Brain microvascular endothelial cell (primary cell): ENCODE measurements at regions not wholly inside any gene's neighbourhood (a gene's known extent, or its start where the extent isn't known, plus 50 kb on each side); places are given as distances from the start of the nearest gene placed in this dataset.

Experiments used
- DNase-seq: peaks from one replicate; pipeline ENCODE4 v3.0.0-alpha.2; 2020
- H3K27ac ChIP-seq: fragments of 250-450 bp; sonication (Bioruptor Pico); 2 replicates; pipeline ENCODE4 v1.5.1; 2020; ENCODE audit warnings: mild to moderate bottlenecking, moderate library complexity
- H3K27me3 ChIP-seq: fragments of 250-450 bp; sonication (Bioruptor Pico); replicated peaks from 2 replicates; pipeline ENCODE4 v1.5.1; 2020; ENCODE audit warnings: mild to moderate bottlenecking
- H3K36me3 ChIP-seq: fragments of 250-450 bp; sonication (Bioruptor Pico); replicated peaks from 2 replicates; pipeline ENCODE4 v1.5.1; 2020; ENCODE audit warnings: mild to moderate bottlenecking
- H3K4me3 ChIP-seq: 2 replicates; pipeline ENCODE4 v1.5.1; 2011; ENCODE audit warnings: low read depth, mild to moderate bottlenecking, control low read depth, low read length, moderate library complexity
- CTCF ChIP-seq: IDR thresholded peaks from 2 replicates; pipeline ENCODE4 v1.5.1; 2011; ENCODE audit warnings: low read depth, mild to moderate bottlenecking, moderate library complexity, low read length, control low read depth, inconsistent platforms; ENCODE audit errors: missing control alignments
- in situ Hi-C: cut with HindIII; loops from 2 replicates; pipeline ENCODE4 v1.10.0; 2017; ENCODE audit warnings: low sequenced_read_pairs, low pct_ligation_motif_present

GRCh38 chr11:69968396-69969347 is 109.4 kb upstream of the ANO1 start:
- DNase-seq, result no peak

GRCh38 chr11:69969890-69970784 is 108.0 kb upstream of the ANO1 start:
- in situ Hi-C loops, result no loop called here
- H3K27me3 ChIP-seq, result no peaks in the 10 kb centered on the region
- no peak for DNase-seq
- no peaks in the 10 kb centered on the region for H3K36me3 ChIP-seq
- H3K27ac ChIP-seq, result no peak overlapping the region
- TF ChIP-seq CTCF, result no peak
- no peak overlapping the region for H3K4me3 ChIP-seq

More at GRCh38 chr11:69968396-69969347, 109.4 kb upstream of the ANO1 start:
- in situ Hi-C loops, result no loop called here
- no peak for TF ChIP-seq CTCF
- Histone ChIP-seq H3K27ac (no peak overlapping the region), H3K36me3 (no peaks in the 10 kb centered on the region), H3K4me3 (no peak overlapping the region), H3K27me3 (no peaks in the 10 kb centered on the region)

- TF ChIP-seq CTCF, result no peak
- H3K27ac ChIP-seq, result no peak overlapping the region
- no peak for DNase-seq
- H3K4me3 ChIP-seq, result no peak overlapping the region
- H3K36me3 ChIP-seq, result no peaks in the 10 kb centered on the region
- in situ Hi-C loops, result no loop called here
- no peaks in the 10 kb centered on the region for H3K27me3 ChIP-seq
Measured at GRCh38 chr11:69970785-69971535, 107.2 kb upstream of the ANO1 start.

- no peak for TF ChIP-seq CTCF
- no peak for DNase-seq
- no peak overlapping the region for H3K27ac ChIP-seq
- in situ Hi-C loops, result no loop called here
- no peaks in the 10 kb centered on the region for H3K36me3 ChIP-seq
- H3K4me3 ChIP-seq, result no peak overlapping the region
- H3K27me3 ChIP-seq, result no peaks in the 10 kb centered on the region
Measured at GRCh38 chr11:69971741-69972140, 106.4 kb upstream of the ANO1 start.

GRCh38 chr11:69972351-69972802 is 105.7 kb upstream of the ANO1 start:
- DNase-seq, result no peak
- Histone ChIP-seq H3K27me3 (no peaks in the 10 kb centered on the region), H3K4me3 (no peak overlapping the region), H3K27ac (no peak overlapping the region), H3K36me3 (no peaks in the 10 kb centered on the region)
- in situ Hi-C loops, result no loop called here
- no peak for TF ChIP-seq CTCF
